GM19372 (cell line): ENCODE measurements at regions not wholly inside any gene's neighbourhood (a gene's known extent, or its start where the extent isn't known, plus 50 kb on each side); places are given as distances from the start of the nearest gene placed in this dataset.

Experiments used
- ATAC-seq: cut with Tn5 transposase; IDR thresholded peaks from one replicate; pipeline ENCODE4 v1.9.1; 2021; ENCODE audit warnings: mild to moderate bottlenecking, low read depth, moderate library complexity; ENCODE audit not compliant: unreplicated experiment

- no peak for ATAC-seq
These were observed 311.6 kb downstream of the QKI start for GRCh38 chr6:163726037-163726695.

- no peak for ATAC-seq
These were observed 310.8 kb downstream of the QKI start for GRCh38 chr6:163725008-163725941.

GRCh38 chr6:163724196-163724595 lies 309.7 kb downstream of the QKI start:
- no peak for ATAC-seq

- no peak for ATAC-seq
These were observed 309.2 kb downstream of the QKI start for GRCh38 chr6:163723759-163724158.

GRCh38 chr6:163721922-163722692 lies 307.6 kb downstream of the QKI start:
- no peak for ATAC-seq

- ATAC-seq = no peak
These were observed 306.9 kb downstream of the QKI start for GRCh38 chr6:163721435-163721834.

GRCh38 chr6:163720460-163721235 lies 306.1 kb downstream of the QKI start:
- no peak for ATAC-seq

GRCh38 chr6:163720005-163720404 lies 305.5 kb downstream of the QKI start:
- ATAC-seq = no peak

- ATAC-seq = no peak
These were observed 304.7 kb downstream of the QKI start for GRCh38 chr6:163719028-163719742.

GRCh38 chr6:163718537-163718936 lies 304.0 kb downstream of the QKI start:
- no peak for ATAC-seq

- ATAC-seq = no peak
These were observed 302.7 kb downstream of the QKI start for GRCh38 chr6:163717106-163717764.

GRCh38 chr6:163716690-163717089 lies 302.2 kb downstream of the QKI start:
- ATAC-seq = peak; percentile 38

GRCh38 chr6:163715846-163716245 lies 301.3 kb downstream of the QKI start:
- ATAC-seq = no peak

- no peak for ATAC-seq
These were observed 299.7 kb downstream of the QKI start for GRCh38 chr6:163714179-163714578.

- no peak for ATAC-seq
These were observed 298.5 kb downstream of the QKI start for GRCh38 chr6:163712981-163713380.

- no peak for ATAC-seq
These were observed 298.0 kb downstream of the QKI start for GRCh38 chr6:163712566-163712961.

- ATAC-seq = peak; percentile 19
These were observed 297.4 kb downstream of the QKI start for GRCh38 chr6:163711615-163712565.
